ENCODE measurements at regions not wholly inside any gene's neighbourhood (a gene's known extent, or its start where the extent isn't known, plus 50 kb on each side); places are given as distances from the start of the nearest gene placed in this dataset.

- no peak for TF ChIP-seq POLR2AphosphoS5 (IDR thresholded peaks at IDR 0.05; ENCODE audit: low read depth)
- TF ChIP-seq, protein P1, sequence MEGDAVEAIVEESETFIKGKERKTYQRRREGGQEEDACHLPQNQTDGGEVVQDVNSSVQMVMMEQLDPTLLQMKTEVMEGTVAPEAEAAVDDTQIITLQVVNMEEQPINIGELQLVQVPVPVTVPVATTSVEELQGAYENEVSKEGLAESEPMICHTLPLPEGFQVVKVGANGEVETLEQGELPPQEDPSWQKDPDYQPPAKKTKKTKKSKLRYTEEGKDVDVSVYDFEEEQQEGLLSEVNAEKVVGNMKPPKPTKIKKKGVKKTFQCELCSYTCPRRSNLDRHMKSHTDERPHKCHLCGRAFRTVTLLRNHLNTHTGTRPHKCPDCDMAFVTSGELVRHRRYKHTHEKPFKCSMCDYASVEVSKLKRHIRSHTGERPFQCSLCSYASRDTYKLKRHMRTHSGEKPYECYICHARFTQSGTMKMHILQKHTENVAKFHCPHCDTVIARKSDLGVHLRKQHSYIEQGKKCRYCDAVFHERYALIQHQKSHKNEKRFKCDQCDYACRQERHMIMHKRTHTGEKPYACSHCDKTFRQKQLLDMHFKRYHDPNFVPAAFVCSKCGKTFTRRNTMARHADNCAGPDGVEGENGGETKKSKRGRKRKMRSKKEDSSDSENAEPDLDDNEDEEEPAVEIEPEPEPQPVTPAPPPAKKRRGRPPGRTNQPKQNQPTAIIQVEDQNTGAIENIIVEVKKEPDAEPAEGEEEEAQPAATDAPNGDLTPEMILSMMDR (IDR thresholded peaks at IDR 0.05; ENCODE audit: insufficient read depth, low read length), result no peak
- TF ChIP-seq, protein P2, sequence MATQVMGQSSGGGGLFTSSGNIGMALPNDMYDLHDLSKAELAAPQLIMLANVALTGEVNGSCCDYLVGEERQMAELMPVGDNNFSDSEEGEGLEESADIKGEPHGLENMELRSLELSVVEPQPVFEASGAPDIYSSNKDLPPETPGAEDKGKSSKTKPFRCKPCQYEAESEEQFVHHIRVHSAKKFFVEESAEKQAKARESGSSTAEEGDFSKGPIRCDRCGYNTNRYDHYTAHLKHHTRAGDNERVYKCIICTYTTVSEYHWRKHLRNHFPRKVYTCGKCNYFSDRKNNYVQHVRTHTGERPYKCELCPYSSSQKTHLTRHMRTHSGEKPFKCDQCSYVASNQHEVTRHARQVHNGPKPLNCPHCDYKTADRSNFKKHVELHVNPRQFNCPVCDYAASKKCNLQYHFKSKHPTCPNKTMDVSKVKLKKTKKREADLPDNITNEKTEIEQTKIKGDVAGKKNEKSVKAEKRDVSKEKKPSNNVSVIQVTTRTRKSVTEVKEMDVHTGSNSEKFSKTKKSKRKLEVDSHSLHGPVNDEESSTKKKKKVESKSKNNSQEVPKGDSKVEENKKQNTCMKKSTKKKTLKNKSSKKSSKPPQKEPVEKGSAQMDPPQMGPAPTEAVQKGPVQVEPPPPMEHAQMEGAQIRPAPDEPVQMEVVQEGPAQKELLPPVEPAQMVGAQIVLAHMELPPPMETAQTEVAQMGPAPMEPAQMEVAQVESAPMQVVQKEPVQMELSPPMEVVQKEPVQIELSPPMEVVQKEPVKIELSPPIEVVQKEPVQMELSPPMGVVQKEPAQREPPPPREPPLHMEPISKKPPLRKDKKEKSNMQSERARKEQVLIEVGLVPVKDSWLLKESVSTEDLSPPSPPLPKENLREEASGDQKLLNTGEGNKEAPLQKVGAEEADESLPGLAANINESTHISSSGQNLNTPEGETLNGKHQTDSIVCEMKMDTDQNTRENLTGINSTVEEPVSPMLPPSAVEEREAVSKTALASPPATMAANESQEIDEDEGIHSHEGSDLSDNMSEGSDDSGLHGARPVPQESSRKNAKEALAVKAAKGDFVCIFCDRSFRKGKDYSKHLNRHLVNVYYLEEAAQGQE (IDR thresholded peaks at IDR 0.05; ENCODE audit: insufficient replicate concordance, low read depth), result no peak
- no peak for TF ChIP-seq GABPA (IDR thresholded peaks at IDR 0.05; ENCODE audit: low read depth)
- TF ChIP-seq SPI1 (IDR thresholded peaks at IDR 0.05; ENCODE audit: borderline replicate concordance, low read depth), result no peak
- no peak for DNase-seq (ENCODE audit: low read depth in 1 of 2, low spot score in 1 of 2)
- H3K4me3 ChIP-seq (replicated peaks; ENCODE audit: insufficient read depth, low read length), result no peak overlapping the region
These were observed 187.8 kb upstream of the FAM98A start for GRCh38 chr2:33786881-33787280.

DNA sequence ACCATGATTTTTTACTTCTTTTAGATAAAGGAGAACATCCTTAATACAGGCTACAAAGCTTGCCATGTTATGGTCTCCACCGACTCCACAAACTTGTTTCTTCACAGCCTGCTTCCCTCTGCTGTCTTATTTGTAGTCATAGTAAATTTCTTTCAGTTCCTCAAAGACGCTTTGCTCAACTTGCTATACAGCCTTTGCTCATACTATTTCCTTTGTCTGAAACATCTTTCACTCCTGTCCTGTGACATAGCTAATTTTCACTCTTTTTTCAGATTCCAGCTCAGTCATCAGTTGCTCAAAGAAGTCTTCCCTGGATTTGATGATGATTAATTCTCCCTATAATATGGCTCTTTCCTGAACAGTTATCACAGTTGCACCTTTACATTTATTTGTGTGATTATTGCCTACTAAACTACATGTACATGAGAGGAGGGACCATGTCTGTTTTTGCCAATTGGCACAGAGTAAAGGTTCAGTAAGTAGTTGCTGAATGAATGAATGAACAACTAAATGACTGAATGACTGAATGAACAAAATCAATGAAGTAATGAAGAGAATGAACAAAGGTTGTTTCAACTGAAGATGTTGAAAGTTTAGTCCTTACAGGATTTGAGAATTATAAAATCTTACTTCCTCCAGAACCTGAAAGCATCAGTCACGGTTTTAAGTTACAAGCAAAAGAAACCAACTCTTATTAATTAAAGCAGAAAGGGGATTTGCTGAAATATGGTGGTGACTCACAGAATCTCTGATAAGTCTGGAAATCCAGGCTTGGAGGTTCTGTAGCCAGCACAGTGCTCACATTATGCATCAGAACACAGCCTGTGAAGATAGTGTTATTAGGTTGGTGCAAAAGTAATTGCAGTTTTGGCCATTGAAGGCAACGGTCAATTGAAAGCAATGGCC is 186.4 kb upstream of the FAM98A start:
- no peak overlapping the region for H3K4me3 ChIP-seq (replicated peaks; ENCODE audit: insufficient read depth, low read length)
- no peak overlapping the region for H3K27ac ChIP-seq (replicated peaks)
- no peak for DNase-seq (ENCODE audit: low read depth in 1 of 2, low spot score in 1 of 2)
- H3K27me3 ChIP-seq (ENCODE audit: insufficient read depth, poor library complexity, severe bottlenecking), result no peaks in the 10 kb centered on the region
- TF ChIP-seq POLR2AphosphoS5 (IDR thresholded peaks at IDR 0.05; ENCODE audit: low read depth), result no peak

More at GRCh38 chr2:33786881-33787280, 187.8 kb upstream of the FAM98A start:
- H3K27ac ChIP-seq (replicated peaks), result no peak overlapping the region
- no peaks in the 10 kb centered on the region for H3K27me3 ChIP-seq (ENCODE audit: insufficient read depth, poor library complexity, severe bottlenecking)

DNA sequence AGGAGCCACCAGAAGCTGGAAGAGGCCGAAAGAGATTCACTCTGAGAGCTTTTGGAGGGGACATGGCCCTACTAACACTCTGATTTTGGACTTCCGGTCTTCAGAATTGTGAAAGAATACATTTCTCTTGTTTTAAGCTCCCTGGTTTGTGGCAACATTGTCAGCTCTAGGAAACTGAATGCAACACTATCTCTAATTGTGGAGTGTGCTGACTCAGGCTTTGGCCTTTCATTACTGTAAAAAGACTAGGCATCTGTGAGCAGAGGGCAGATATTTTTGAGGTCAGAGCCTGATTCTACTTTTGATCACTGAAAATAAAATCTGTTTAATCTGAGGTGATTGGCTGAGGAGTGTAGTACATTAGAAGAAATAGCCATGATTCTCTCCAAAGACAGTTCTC is 185.4 kb upstream of the FAM98A start:
- TF ChIP-seq POLR2AphosphoS5 (IDR thresholded peaks at IDR 0.05; ENCODE audit: low read depth) (no peak), SPI1 (IDR thresholded peaks at IDR 0.05; ENCODE audit: borderline replicate concordance, low read depth) (no peak), GABPA (IDR thresholded peaks at IDR 0.05; ENCODE audit: low read depth) (no peak)
- TF ChIP-seq, protein P2 (IDR thresholded peaks at IDR 0.05; ENCODE audit: insufficient replicate concordance, low read depth), result no peak
- TF ChIP-seq, protein P1 (IDR thresholded peaks at IDR 0.05; ENCODE audit: insufficient read depth, low read length), result no peak
- Histone ChIP-seq H3K27me3 (ENCODE audit: insufficient read depth, poor library complexity, severe bottlenecking) (no peaks in the 10 kb centered on the region), H3K27ac (replicated peaks) (no peak overlapping the region), H3K4me3 (replicated peaks; ENCODE audit: insufficient read depth, low read length) (no peak overlapping the region)
- DNase-seq (ENCODE audit: low read depth in 1 of 2, low spot score in 1 of 2), result no peak

GRCh38 chr2:33782395-33783230 is 183.5 kb upstream of the FAM98A start:
- no peak for TF ChIP-seq POLR2AphosphoS5 (IDR thresholded peaks at IDR 0.05; ENCODE audit: low read depth)
- TF ChIP-seq, protein P2 (IDR thresholded peaks at IDR 0.05; ENCODE audit: insufficient replicate concordance, low read depth), result no peak
- TF ChIP-seq GABPA (IDR thresholded peaks at IDR 0.05; ENCODE audit: low read depth), result no peak
- TF ChIP-seq, protein P1 (IDR thresholded peaks at IDR 0.05; ENCODE audit: insufficient read depth, low read length), result no peak
- no peak for TF ChIP-seq SPI1 (IDR thresholded peaks at IDR 0.05; ENCODE audit: borderline replicate concordance, low read depth)
- DNase-seq (ENCODE audit: low read depth in 1 of 2, low spot score in 1 of 2), result no peak

More at GRCh38 chr2:33782395-33783230, 183.5 kb upstream of the FAM98A start:
- Histone ChIP-seq H3K27ac (replicated peaks) (no peak overlapping the region), H3K4me3 (replicated peaks; ENCODE audit: insufficient read depth, low read length) (no peak overlapping the region), H3K27me3 (ENCODE audit: insufficient read depth, poor library complexity, severe bottlenecking) (no peaks in the 10 kb centered on the region)

All from HL-60 (cell line).